Esophagus squamous epithelium (tissue), 4 donors: ENCODE measurements at regions not wholly inside any gene's neighbourhood (a gene's known extent, or its start where the extent isn't known, plus 50 kb on each side); places are given as distances from the start of the nearest gene placed in this dataset.

Experiments
- CTCF ChIP-seq, 6 experiments: fragments of 450-650 bp in 4 of 6; fragments of 200-600 bp in 2 of 6; sonication (generic) in 2 of 6; IDR thresholded peaks; one replicate each; pipeline ENCODE4 v1.5.1; 2016 to 2019; ENCODE audit warnings: antibody characterized with exemption in 6 of 6, mild to moderate bottlenecking in 4 of 6, moderate library complexity in 4 of 6
- POLR2A ChIP-seq, 4 donors: fragments of 450-650 bp; IDR thresholded peaks; one replicate each; pipeline ENCODE4 v1.6.1; 2017; ENCODE audit warnings: antibody characterized with exemption in 4 of 4, mild to moderate bottlenecking in 4 of 4, moderate library complexity in 3 of 4

- TF ChIP-seq POLR2A (IDR thresholded peaks at IDR 0.05) (no peak), CTCF (IDR thresholded peaks at IDR 0.05) (no peak)
Observed at GRCh38 chr20:55776176-55776575, 229.1 kb downstream of the CBLN4 start.
